GM23338 (cell line): ENCODE measurements at regions not wholly inside any gene's neighbourhood (a gene's known extent, or its start where the extent isn't known, plus 50 kb on each side); places are given as distances from the start of the nearest gene placed in this dataset.

Experiments
- CREB1 ChIP-seq: fragments of 250-450 bp; sonication (Bioruptor Pico); IDR thresholded peaks from 2 replicates; pipeline ENCODE4 v1.5.0; 2020; ENCODE audit warnings: low read depth, mild to moderate bottlenecking, moderate library complexity
- CTCF ChIP-seq, 2 experiments: fragments of 200-600 bp in 1 of 2; sonication (generic) in 1 of 2; conservative IDR thresholded peaks; 2 replicates each; pipeline versions ENCODE4 v1.5.1 to v1.6.1; 2016 to 2017; ENCODE audit warnings: antibody characterized with exemption in 2 of 2, low read depth in 2 of 2, mild to moderate bottlenecking in 2 of 2, moderate library complexity in 1 of 2
- EZH2 ChIP-seq: fragments of 200-600 bp; sonication (generic); IDR thresholded peaks from one replicate; pipeline ENCODE4 v1.8.0; 2017; ENCODE audit warnings: antibody characterized with exemption, mild to moderate bottlenecking, low read depth; ENCODE audit not compliant: unreplicated experiment
- POLR2AphosphoS5 ChIP-seq: IDR thresholded peaks from 2 replicates; pipeline ENCODE4 v1.6.1; 2016; ENCODE audit warnings: antibody characterized with exemption, low read depth
- REST ChIP-seq: IDR thresholded peaks from one replicate; pipeline ENCODE4 v1.6.1; 2018; ENCODE audit warnings: antibody characterized with exemption; ENCODE audit not compliant: unreplicated experiment
- ZNF331 ChIP-seq: fragments of 250-450 bp; sonication (Bioruptor Pico); IDR thresholded peaks from 2 replicates; pipeline ENCODE4 v1.5.0; 2020; ENCODE audit warnings: low read depth, mild to moderate bottlenecking, moderate library complexity

GRCh38 chr11:130646881-130647280, 198.4 kb downstream of the ADAMTS15 start:
- TF ChIP-seq POLR2AphosphoS5 (no peak), CTCF (conservative IDR thresholded peaks at IDR 0.05; ENCODE audit: low read depth in 2 of 2) (no peak), CREB1 (CRISPR knock-in tag) (no peak), ZNF331 (no peak), EZH2 (no peak), REST (no peak)
